Fibroblast of lung (primary cell): ENCODE measurements at regions not wholly inside any gene's neighbourhood (a gene's known extent, or its start where the extent isn't known, plus 50 kb on each side); places are given as distances from the start of the nearest gene placed in this dataset.

Experiments
- EZH2 ChIP-seq: IDR thresholded peaks from 2 replicates; pipeline ENCODE4 v1.5.1; 2012; ENCODE audit warnings: low read length, control low read depth, mild to moderate bottlenecking; ENCODE audit errors: missing control alignments
- TF ChIP-seq, protein P1 (sequence below), 2 donors: IDR thresholded peaks in 1 of 2; conservative IDR thresholded peaks in 1 of 2; 1 replicate in 1 of 2; 2 replicates in 1 of 2; pipeline ENCODE4 v1.5.1; 2011 to 2012; ENCODE audit warnings: low read length in 2 of 2, control low read depth in 1 of 2, inconsistent platforms in 1 of 2, low read depth in 1 of 2, mild to moderate bottlenecking in 1 of 2

DNA sequence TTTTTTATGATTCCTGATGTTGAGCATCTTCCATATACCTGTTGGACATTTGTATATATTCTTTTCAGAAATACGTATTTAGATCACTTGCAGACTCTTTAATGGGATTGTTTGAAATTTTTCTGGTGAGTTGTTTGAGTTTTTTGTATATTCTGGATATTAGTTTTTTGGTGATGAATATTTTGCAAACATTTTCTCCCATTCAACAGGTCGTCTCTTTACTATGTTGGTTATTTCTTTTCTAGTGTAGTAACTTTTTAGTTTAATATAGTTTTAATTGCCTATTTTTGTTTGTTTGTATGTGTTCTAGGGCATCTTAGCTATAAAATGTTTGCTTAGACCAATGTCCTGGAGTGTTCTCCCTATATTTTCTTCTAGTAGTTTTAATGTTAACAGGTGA, 72.7 kb downstream of the ZWINT start:
- TF ChIP-seq, protein P1, sequence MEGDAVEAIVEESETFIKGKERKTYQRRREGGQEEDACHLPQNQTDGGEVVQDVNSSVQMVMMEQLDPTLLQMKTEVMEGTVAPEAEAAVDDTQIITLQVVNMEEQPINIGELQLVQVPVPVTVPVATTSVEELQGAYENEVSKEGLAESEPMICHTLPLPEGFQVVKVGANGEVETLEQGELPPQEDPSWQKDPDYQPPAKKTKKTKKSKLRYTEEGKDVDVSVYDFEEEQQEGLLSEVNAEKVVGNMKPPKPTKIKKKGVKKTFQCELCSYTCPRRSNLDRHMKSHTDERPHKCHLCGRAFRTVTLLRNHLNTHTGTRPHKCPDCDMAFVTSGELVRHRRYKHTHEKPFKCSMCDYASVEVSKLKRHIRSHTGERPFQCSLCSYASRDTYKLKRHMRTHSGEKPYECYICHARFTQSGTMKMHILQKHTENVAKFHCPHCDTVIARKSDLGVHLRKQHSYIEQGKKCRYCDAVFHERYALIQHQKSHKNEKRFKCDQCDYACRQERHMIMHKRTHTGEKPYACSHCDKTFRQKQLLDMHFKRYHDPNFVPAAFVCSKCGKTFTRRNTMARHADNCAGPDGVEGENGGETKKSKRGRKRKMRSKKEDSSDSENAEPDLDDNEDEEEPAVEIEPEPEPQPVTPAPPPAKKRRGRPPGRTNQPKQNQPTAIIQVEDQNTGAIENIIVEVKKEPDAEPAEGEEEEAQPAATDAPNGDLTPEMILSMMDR (conservative IDR thresholded peaks at IDR 0.05 in 1 of 2, IDR thresholded peaks at IDR 0.05 in 1 of 2; ENCODE audit: low read depth in 1 of 2, low read length in 2 of 2), result no peak
- TF ChIP-seq EZH2, result no peak
